ENCODE measurements at regions not wholly inside any gene's neighbourhood (a gene's known extent, or its start where the extent isn't known, plus 50 kb on each side); places are given as distances from the start of the nearest gene placed in this dataset.

- Mint-ChIP-seq H3K36me3 (ENCODE audit: low read depth) (no peaks in the 10 kb centered on the region), H3K4me3 (no peak overlapping the region), H3K9me3 (no peaks in the 10 kb centered on the region), H3K27ac (no peak overlapping the region), H3K4me1 (ENCODE audit: low read depth) (no peaks in the 10 kb centered on the region), H3K27me3 (ENCODE audit: low read depth) (no peaks in the 10 kb centered on the region)
Observed at GRCh38 chr9:107064378-107064777, 201.4 kb downstream of the ZNF462 start.

- Mint-ChIP-seq H3K9me3 (no peaks in the 10 kb centered on the region), H3K4me1 (ENCODE audit: low read depth) (no peaks in the 10 kb centered on the region), H3K4me3 (no peak overlapping the region), H3K27ac (no peak overlapping the region), H3K27me3 (ENCODE audit: low read depth) (no peaks in the 10 kb centered on the region), H3K36me3 (ENCODE audit: low read depth) (no peaks in the 10 kb centered on the region)
Observed at GRCh38 chr9:107065549-107065948, 202.6 kb downstream of the ZNF462 start.

- Mint-ChIP-seq H3K27ac (no peak overlapping the region), H3K36me3 (ENCODE audit: low read depth) (no peaks in the 10 kb centered on the region), H3K9me3 (no peaks in the 10 kb centered on the region), H3K4me3 (no peak overlapping the region), H3K4me1 (ENCODE audit: low read depth) (no peaks in the 10 kb centered on the region), H3K27me3 (ENCODE audit: low read depth) (no peaks in the 10 kb centered on the region)
Observed at GRCh38 chr9:107067739-107068416, 204.9 kb downstream of the ZNF462 start.

- Mint-ChIP-seq H3K4me1 (ENCODE audit: low read depth) (no peaks in the 10 kb centered on the region), H3K27ac (no peak overlapping the region), H3K27me3 (ENCODE audit: low read depth) (no peaks in the 10 kb centered on the region), H3K4me3 (no peak overlapping the region), H3K36me3 (ENCODE audit: low read depth) (no peaks in the 10 kb centered on the region), H3K9me3 (no peaks in the 10 kb centered on the region)
Observed at GRCh38 chr9:107068581-107068980, 205.6 kb downstream of the ZNF462 start.

GRCh38 chr9:107070586-107070985 lies 207.6 kb downstream of the ZNF462 start:
- Mint-ChIP-seq H3K27ac (no peak overlapping the region), H3K4me3 (no peak overlapping the region), H3K4me1 (ENCODE audit: low read depth) (no peaks in the 10 kb centered on the region), H3K36me3 (ENCODE audit: low read depth) (no peaks in the 10 kb centered on the region), H3K9me3 (no peaks in the 10 kb centered on the region), H3K27me3 (ENCODE audit: low read depth) (no peaks in the 10 kb centered on the region)

GRCh38 chr9:107078061-107078460 lies 205.0 kb upstream of the RAD23B start:
- H3K4me3 Mint-ChIP-seq = no peak overlapping the region
- no peaks in the 10 kb centered on the region for H3K36me3 Mint-ChIP-seq (ENCODE audit: low read depth)
- no peak overlapping the region for H3K27ac Mint-ChIP-seq
- H3K27me3 Mint-ChIP-seq (ENCODE audit: low read depth) = peaks cover 5% of the 10 kb centered on the region
- no peaks in the 10 kb centered on the region for H3K9me3 Mint-ChIP-seq
- no peaks in the 10 kb centered on the region for H3K4me1 Mint-ChIP-seq (ENCODE audit: low read depth)

- no peaks in the 10 kb centered on the region for H3K9me3 Mint-ChIP-seq
- H3K27ac Mint-ChIP-seq = no peak overlapping the region
- peaks cover 5% of the 10 kb centered on the region for H3K27me3 Mint-ChIP-seq (ENCODE audit: low read depth)
- no peak overlapping the region for H3K4me3 Mint-ChIP-seq
- H3K36me3 Mint-ChIP-seq (ENCODE audit: low read depth) = no peaks in the 10 kb centered on the region
- H3K4me1 Mint-ChIP-seq (ENCODE audit: low read depth) = no peaks in the 10 kb centered on the region
Observed at GRCh38 chr9:107079589-107079988, 203.5 kb upstream of the RAD23B start.

GRCh38 chr9:107080130-107080529 lies 202.9 kb upstream of the RAD23B start:
- H3K9me3 Mint-ChIP-seq = no peaks in the 10 kb centered on the region
- peaks cover 5% of the 10 kb centered on the region for H3K27me3 Mint-ChIP-seq (ENCODE audit: low read depth)
- no peaks in the 10 kb centered on the region for H3K36me3 Mint-ChIP-seq (ENCODE audit: low read depth)
- H3K27ac Mint-ChIP-seq = no peak overlapping the region
- no peaks in the 10 kb centered on the region for H3K4me1 Mint-ChIP-seq (ENCODE audit: low read depth)
- H3K4me3 Mint-ChIP-seq = no peak overlapping the region

GRCh38 chr9:107086460-107086859 lies 196.6 kb upstream of the RAD23B start:
- peaks cover 5% of the 10 kb centered on the region for H3K27me3 Mint-ChIP-seq (ENCODE audit: low read depth)
- H3K4me1 Mint-ChIP-seq (ENCODE audit: low read depth) = no peaks in the 10 kb centered on the region
- no peaks in the 10 kb centered on the region for H3K9me3 Mint-ChIP-seq
- H3K36me3 Mint-ChIP-seq (ENCODE audit: low read depth) = no peaks in the 10 kb centered on the region
- H3K4me3 Mint-ChIP-seq = no peak overlapping the region
- no peak overlapping the region for H3K27ac Mint-ChIP-seq

GRCh38 chr9:107087222-107087621 lies 195.9 kb upstream of the RAD23B start:
- Mint-ChIP-seq H3K27ac (no peak overlapping the region), H3K4me1 (ENCODE audit: low read depth) (no peaks in the 10 kb centered on the region), H3K9me3 (no peaks in the 10 kb centered on the region), H3K27me3 (ENCODE audit: low read depth) (no peaks in the 10 kb centered on the region), H3K4me3 (no peak overlapping the region), H3K36me3 (ENCODE audit: low read depth) (no peaks in the 10 kb centered on the region)

GRCh38 chr9:107090218-107090617 lies 192.9 kb upstream of the RAD23B start:
- Mint-ChIP-seq H3K36me3 (ENCODE audit: low read depth) (no peaks in the 10 kb centered on the region), H3K4me3 (no peak overlapping the region), H3K27ac (no peak overlapping the region), H3K27me3 (ENCODE audit: low read depth) (no peaks in the 10 kb centered on the region), H3K4me1 (ENCODE audit: low read depth) (no peaks in the 10 kb centered on the region), H3K9me3 (no peaks in the 10 kb centered on the region)

GRCh38 chr9:107093365-107094060 lies 189.6 kb upstream of the RAD23B start:
- H3K9me3 Mint-ChIP-seq = no peaks in the 10 kb centered on the region
- H3K4me1 Mint-ChIP-seq (ENCODE audit: low read depth) = no peaks in the 10 kb centered on the region
- no peak overlapping the region for H3K4me3 Mint-ChIP-seq
- H3K27ac Mint-ChIP-seq = no peak overlapping the region
- no peaks in the 10 kb centered on the region for H3K36me3 Mint-ChIP-seq (ENCODE audit: low read depth)
- no peaks in the 10 kb centered on the region for H3K27me3 Mint-ChIP-seq (ENCODE audit: low read depth)

GRCh38 chr9:107094370-107094769 lies 188.7 kb upstream of the RAD23B start:
- Mint-ChIP-seq H3K4me3 (no peak overlapping the region), H3K27me3 (ENCODE audit: low read depth) (no peaks in the 10 kb centered on the region), H3K27ac (no peak overlapping the region), H3K9me3 (no peaks in the 10 kb centered on the region), H3K36me3 (ENCODE audit: low read depth) (no peaks in the 10 kb centered on the region), H3K4me1 (ENCODE audit: low read depth) (no peaks in the 10 kb centered on the region)

GRCh38 chr9:107100591-107100990 lies 182.5 kb upstream of the RAD23B start:
- no peak overlapping the region for H3K4me3 Mint-ChIP-seq
- H3K36me3 Mint-ChIP-seq (ENCODE audit: low read depth) = no peaks in the 10 kb centered on the region
- no peak overlapping the region for H3K27ac Mint-ChIP-seq
- no peaks in the 10 kb centered on the region for H3K4me1 Mint-ChIP-seq (ENCODE audit: low read depth)
- H3K27me3 Mint-ChIP-seq (ENCODE audit: low read depth) = no peaks in the 10 kb centered on the region
- H3K9me3 Mint-ChIP-seq = no peaks in the 10 kb centered on the region

GRCh38 chr9:107102011-107102410 lies 181.1 kb upstream of the RAD23B start:
- no peaks in the 10 kb centered on the region for H3K9me3 Mint-ChIP-seq
- H3K27ac Mint-ChIP-seq = no peak overlapping the region
- H3K27me3 Mint-ChIP-seq (ENCODE audit: low read depth) = no peaks in the 10 kb centered on the region
- no peaks in the 10 kb centered on the region for H3K36me3 Mint-ChIP-seq (ENCODE audit: low read depth)
- H3K4me3 Mint-ChIP-seq = no peak overlapping the region
- H3K4me1 Mint-ChIP-seq (ENCODE audit: low read depth) = no peaks in the 10 kb centered on the region
